NB4 (cell line): ENCODE measurements at regions not wholly inside any gene's neighbourhood (a gene's known extent, or its start where the extent isn't known, plus 50 kb on each side); places are given as distances from the start of the nearest gene placed in this dataset.
"Not testable (repeated sequence)": the region's sequence is repeated elsewhere in the genome, so short reads cannot be mapped to it uniquely, and the experiment has no call there.

Experiments used
- CTCF ChIP-seq: IDR thresholded peaks from one replicate; pipeline ENCODE4 v1.5.1; 2012; ENCODE audit warnings: low read depth, low read length
- MAX ChIP-seq: IDR thresholded peaks from 2 replicates; pipeline ENCODE4 v1.6.1; 2011; ENCODE audit warnings: low read depth, low read length
- POLR2A ChIP-seq: IDR thresholded peaks from 2 replicates; pipeline ENCODE4 v1.6.1; 2011; ENCODE audit warnings: mild to moderate bottlenecking; ENCODE audit not compliant: insufficient read length; ENCODE audit errors: extremely low read depth

GRCh38 chr7:159305185-159305584, 160.5 kb upstream of the VIPR2 start:
- not testable (repeated sequence) for TF ChIP-seq CTCF, POLR2A, MAX
